GM19240 (cell line): ENCODE measurements at regions not wholly inside any gene's neighbourhood (a gene's known extent, or its start where the extent isn't known, plus 50 kb on each side); places are given as distances from the start of the nearest gene placed in this dataset.
"Not testable (repeated sequence)": the region's sequence is repeated elsewhere in the genome, so short reads cannot be mapped to it uniquely, and the experiment has no call there.

Source experiments
- DNase-seq: peaks from one replicate; pipeline ENCODE4 v3.0.0; 2011; ENCODE audit warnings: low spot score; ENCODE audit not compliant: insufficient read length

DNA sequence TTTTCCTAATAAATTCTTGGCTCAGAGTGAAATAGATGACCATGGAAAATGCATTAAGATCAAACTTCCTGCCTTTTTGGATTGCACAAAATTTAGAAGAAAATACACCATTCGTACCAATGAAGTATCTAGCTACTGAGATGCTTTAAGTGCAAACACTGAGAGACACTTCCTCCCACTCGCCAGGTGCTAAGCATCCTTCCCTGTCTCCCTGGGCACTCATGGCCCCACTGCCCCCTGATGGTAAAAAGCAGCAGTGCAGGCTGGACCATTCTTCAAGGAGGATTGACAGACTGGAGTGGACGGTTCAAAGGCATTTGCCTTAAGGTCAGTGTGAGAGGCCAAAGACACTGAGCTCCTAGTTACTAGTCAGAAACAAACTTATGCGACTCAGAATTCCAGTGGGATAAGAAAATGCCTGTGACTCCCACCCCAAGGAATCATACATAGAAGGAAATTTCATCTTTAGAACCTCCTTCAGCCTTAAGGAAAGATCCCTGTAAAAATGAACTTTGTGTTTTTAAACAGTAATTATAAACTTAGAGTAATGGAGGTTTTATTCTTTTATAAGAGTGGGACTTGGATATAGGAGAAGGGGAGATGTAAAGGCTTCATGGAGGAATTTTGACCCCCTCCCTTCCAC lies 86.0 kb upstream of the SLC30A5 start:
- DNase-seq, result peak; percentile 77

DNA sequence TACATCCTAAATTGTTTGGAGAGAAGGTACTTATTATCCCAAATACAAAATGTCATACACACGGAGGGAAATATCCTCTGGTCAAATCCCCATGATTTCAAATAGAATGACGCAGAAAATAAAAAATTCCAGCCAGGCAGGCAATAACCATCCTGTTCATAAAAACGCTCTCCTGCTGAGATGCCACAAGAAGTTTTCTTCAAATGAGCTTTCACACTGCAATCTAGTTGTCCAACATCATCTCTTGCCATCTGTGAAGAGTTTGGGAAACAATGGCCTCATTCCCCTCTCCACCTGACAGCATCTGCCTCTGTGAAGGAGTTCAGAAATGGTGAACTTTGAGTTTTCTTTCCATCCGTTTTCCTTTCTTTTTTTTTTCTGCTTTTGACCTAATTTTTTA lies 83.3 kb upstream of the SLC30A5 start:
- no peak for DNase-seq

DNA sequence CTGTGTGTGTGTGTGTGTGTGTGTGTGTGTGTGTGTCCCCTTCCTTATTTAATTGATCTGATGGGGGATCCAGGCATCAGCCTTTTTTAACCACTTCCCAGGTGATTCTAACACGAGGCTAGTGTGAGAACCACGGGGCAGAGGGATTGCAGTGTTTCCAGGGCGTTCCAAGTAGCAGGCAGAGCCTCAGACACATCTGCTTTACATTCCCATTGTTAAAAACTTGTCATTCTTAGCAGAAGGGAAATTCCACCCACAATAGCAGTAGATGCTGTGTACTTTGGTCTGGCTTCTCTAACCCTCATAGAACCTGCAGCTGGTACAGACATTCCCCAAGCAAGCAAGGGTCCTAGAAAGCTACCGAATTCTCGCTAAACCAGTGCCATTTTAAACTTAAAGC lies 81.9 kb upstream of the SLC30A5 start:
- no peak for DNase-seq

DNA sequence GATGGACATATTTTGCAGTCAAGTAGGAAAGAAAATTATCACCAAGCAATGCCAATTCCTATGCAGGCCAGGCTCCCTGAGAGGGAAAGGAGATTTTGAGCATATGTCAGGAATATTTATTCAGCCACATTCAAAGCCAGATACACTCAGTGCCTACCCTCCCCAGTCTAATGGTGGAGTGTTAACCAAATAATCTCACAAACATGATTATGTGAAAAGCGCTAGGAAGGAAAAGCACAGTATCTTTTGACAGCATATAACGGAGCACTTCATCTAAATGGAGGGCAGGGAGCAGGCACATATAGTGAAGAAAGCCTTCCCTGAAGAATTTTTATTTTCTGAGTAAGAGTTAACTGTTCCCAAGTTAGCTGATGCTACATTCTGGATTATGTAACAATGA lies 80.3 kb upstream of the SLC30A5 start:
- no peak for DNase-seq

DNA sequence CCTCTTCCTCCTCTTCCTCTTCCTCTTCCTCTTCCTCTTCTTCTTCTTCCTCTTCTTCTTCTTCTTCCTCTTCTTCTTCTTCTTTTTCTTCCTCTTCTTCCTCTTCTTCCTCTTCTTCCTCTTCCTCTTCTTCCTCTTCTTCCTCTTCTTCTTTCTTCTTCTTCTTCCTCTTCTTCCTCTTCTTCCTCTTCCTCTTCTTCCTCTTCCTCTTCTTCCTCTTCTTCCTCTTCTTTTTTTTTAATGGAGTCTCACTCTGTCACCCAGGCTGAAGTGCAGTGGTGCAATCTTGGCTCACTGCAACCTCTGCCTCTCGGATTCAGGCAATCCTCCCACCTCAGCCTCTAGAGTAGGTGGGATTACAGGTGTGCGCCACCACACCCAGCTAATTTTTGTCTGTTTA lies 79.8 kb upstream of the SLC30A5 start:
- not testable (repeated sequence) for DNase-seq

DNA sequence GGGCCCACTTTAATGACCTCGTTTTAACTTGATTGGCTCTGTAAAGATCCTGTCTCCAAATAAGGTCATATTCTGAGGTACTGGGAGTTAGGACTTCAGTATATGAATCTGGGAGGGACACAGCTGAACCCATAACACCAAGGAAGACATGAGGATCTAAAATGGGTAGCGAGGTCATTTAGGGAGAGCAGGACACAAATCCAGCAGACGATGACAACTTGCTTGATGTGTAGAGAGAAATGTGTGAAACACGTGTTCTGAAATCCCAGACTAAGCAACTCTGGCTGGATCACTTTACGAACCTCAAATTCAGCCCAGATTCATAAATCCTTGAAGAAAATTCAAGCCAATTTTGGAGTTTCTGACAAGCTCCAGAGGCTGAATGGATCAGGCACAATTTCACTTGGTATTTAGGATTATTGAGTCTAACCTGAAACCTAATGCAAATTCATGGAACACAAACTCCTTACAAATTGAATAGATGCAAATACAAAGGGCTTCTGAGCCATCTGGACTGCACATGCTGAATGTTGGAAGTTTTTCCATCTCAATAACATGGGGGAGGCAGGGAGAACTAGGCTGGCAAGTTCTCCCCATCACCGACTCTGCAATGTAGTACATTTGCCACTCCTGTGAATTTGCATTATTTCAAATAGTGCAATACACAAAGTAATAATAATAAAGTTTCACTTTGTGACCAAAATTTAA lies 74.0 kb upstream of the SLC30A5 start:
- DNase-seq, result no peak

DNA sequence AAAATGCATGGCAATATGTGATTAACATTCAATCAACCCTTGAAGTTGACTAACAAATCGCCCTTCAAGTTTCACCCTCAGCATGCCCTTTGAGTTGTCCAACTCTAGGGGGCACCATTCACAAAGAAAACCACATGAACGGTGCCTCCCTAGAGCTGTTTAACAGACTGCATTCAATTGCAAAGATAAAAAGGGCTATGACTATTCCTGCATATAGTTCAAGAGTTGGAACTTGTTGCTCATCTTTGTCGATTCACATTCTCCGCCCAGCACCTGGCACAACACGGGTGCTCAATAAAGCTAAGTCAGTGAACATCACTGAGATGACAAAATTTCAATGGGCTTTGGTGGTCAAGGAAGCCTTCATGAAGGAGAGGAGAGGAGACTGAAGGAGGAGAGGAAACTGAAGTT lies 69.6 kb upstream of the SLC30A5 start:
- DNase-seq, result no peak

DNA sequence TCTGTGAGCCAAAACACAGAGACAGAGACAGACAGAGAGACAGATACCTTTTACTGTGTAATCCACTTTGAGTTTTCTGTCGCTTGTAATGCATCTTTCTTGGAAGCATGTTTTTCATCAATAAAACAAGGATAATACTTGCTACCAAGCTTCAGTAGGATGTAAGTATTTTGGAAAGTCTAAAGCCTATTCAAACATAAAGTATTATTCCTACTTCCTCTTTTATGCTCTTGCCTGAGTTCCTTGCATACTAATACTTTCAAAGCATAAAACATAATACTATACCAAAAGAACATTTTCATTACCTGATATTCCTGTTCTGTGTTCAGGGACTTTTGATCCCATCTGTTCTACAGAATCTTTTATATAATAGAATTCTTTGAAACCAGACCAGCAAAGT lies 64.5 kb upstream of the SLC30A5 start:
- DNase-seq, result no peak

DNA sequence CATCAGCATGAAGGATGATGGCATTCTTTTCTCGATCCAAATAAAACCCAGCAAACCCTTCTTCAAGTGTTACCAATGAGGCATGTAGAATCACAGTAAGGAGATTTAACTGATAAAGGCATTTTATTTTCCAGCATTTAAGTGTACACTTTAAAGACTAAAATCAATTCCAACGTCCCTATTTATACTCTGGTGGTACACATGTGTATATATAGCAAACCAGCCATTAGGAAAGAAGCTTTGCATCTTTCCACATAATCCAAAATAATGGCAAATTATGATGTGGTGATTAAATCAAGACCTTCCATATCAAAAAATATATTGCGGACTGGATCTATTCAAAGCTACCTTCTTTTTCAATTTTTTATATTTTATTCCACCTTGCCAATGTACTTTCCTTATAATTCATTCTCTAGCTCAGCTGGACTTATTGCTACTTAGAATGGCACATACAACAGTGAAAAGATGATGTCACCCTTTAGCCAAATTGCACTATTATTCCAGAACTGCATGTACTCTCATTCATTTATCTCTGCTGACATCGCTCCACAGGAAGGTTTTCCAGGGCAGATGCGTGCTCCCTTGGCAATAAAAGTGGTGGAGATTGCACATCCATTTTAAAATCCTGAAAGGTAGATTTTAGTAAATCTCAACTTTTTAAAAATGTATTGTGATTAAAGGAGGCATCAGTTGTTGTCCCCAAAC lies 63.3 kb upstream of the SLC30A5 start:
- no peak for DNase-seq

DNA sequence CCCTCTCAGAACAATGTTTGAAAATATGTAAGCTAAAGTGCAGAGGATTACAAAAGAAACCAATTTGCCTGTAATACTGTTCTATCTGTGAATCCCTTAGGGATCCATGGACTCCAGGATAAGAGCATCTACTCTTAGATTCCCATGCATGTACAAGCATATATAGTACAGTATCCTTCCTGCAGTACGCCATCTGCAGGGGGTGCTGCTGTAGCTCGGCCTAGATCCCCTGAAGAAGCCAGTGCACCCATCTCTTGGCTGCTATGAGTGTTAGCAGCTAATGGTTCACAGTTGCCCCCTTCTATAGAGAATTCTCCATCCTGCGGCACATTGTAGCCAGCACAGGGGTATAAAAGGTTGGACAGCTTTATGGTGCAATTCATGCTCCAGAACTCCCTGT lies 61.8 kb upstream of the SLC30A5 start:
- DNase-seq, result no peak

DNA sequence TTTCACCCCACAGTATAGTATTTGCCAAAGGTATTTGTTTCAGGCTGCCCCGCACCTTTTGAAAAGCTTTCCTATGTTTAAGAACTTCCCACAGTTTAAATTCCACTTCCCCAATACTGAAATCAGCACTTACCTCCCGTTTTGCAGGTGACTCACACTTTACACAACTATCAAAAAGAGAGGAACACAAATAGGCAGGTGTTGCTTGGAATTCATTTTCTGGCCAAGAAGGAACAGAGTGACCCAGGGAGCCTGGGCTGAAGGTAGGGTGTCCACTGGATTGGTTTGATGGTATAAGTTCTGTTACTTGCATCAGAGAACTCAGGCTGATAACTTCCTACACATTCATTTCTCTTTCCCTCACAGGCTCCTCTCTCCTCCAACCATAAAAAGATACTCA lies 60.1 kb upstream of the SLC30A5 start:
- DNase-seq, result no peak

DNA sequence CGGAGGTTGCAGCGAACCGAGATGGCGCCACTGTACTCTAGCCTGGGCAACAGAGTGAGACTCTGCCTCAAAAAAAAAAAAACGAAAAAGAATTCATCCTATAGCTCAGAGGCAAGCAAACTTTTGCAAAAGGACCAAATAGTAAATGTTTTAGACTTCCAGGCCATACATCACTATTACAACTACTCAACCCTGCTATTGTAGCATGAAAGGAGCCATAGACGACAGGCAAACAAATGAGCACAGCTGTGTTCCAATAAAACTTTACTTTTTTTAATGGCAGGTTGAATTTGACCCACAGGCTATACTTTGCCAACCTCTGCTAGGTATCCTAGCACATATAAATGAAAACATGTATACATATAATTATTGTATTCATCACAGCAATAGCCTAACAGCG lies 58.9 kb upstream of the SLC30A5 start:
- no peak for DNase-seq

DNA sequence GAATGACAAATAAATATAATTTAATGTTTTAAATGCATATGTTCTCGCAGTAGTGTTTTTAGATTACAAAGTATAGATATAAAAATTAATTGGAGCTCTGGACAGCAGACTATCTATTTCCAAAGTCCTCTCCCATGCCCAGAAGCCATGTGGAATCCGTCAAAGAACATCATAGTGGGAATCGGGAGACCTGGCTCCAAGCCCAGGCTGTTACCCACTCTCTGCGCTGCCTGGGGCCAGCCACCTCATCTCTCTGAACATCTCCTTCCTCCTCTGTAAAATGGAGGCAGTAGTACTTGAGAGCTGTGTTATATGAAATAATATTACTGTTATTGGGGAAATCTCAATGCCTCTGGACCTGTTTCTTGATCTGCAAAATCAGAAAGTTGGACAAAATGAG lies 58.1 kb upstream of the SLC30A5 start:
- DNase-seq, result no peak

DNA sequence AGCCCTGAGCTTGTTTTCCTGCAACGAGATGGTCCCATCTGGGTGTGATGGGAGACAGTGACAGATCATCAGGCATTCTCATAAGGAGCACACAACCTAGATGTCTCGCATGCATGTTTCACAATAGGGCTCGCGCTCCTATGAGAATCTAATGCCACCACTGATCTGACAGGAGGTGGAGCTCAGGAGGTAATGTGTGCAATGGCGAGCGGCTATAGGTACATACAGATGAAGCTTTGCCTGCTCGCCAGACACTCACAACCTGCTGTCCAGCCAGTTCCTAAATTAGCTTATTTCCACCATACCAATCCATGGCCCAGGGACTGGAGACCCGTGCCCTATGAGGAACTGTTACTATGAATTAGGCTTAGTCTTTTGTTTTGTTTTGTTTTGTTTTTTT lies 55.3 kb upstream of the SLC30A5 start:
- DNase-seq, result no peak

DNA sequence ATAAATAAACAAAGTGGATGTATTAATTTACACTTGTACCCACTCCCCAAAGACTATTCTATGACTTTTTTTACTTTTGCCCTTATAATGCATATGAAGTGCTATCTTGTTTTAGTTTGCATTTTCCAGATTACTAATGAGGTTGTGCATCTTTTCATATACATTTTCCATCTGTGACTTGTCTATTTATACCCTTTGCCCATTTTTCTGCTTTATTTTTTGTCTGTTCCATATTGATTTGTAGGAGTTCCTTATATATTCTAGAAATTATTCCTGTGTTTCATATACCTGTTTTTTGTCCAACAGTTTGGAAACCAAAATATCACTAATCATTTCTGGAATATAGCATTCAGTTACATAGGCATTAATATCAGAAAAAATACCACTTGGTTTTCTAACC lies 54.0 kb upstream of the SLC30A5 start:
- no peak for DNase-seq

DNA sequence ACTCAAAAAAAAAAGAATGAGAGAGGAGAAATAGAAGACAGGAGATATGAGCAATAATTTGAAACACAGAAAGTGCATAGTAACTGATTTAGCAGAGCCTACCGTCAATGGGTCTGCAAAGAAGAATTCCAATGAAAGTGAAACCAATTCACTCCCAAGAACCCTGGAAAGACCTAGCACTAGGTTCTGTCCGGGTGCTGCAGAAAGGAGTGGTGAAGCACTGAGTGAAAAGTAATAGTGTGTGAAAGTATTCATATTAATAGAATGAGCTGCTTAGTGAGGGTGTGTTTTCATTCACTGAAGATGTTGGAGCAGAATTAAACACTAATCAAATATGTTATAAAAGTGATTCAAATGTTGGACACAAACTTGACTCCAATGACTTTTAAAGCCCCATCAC lies 51.3 kb upstream of the SLC30A5 start:
- DNase-seq, result no peak

DNA sequence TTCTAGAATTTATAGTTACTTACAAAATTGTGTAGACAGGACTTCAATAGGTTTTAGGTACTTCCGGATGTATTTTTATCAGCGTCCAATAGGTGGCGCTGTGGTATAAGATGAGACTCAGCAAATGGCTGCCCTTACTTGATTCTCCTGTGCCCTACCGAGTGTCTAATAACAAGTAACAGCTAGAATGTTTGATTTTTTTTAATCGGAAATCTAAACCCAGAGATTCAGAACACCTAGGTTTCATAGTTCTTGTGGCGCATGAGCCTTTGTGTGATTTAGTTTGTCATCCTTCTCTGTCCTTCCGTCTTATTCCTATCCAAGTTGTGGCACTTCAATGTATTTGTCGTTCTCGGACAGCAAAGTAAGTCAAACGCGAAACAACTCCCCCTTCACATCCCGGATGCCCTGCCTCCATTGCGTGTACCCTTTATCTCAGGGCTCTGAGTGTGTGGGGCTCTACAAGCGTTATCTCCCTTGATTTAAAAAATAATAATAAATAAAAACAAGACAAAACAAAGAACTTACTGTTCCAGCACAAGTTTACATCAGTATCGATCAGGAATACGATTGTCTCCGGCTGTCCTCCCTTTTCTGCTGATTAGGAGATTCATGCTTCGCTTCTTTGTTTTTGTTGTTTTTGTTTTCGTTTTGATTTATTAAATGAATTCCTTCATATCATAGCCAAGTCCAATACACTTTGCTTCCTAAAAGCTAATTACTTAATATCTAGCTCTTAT lies 50.7 kb upstream of the SLC30A5 start:
- DNase-seq, result peak; percentile 43

DNA sequence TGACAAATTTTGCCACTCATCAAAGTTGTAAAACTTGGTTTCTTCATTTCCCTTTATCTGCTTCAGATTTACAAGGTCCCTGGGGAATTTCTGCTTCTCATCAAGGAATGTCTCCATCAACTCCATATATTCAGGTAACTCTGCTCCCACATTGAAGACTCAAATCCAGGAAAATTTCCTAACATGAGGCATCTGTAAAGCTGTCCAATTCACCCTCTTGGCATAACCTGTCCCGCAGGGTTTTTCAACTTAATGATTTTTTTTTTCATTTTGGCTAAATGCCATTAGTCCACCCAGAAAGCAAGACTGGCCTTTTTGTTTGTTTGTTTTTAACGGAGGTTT lies 50.2 kb upstream of the SLC30A5 start:
- no peak for DNase-seq
